GM12878 (cell line): ENCODE measurements at regions not wholly inside any gene's neighbourhood (a gene's known extent, or its start where the extent isn't known, plus 50 kb on each side); places are given as distances from the start of the nearest gene placed in this dataset.

Source experiments
- ATAC-seq: fragments of 200-7000 bp; cut with Tn5 transposase; 3 replicates; pipeline ENCODE4 v1.9.1; 2020; ENCODE audit warnings: mild to moderate bottlenecking, moderate library complexity
- BruUV-seq: library from RNA; stranded (reverse); fragments of 400-500 nt; replicated peaks from 2 replicates; lab custom pipeline; 2021; lab: Mats Ljungman, UMichigan
- CTCF ChIA-PET: fragments of 300-600 bp; sonication (Branson Sonifier 250); formaldehyde crosslinking; extraction: SDS; loops from one replicate; lab custom pipeline; 2021; ENCODE audit warnings: inconsistent platforms; lab: Yijun Ruan, JAX
- POLR2A ChIA-PET: fragments of 350-600 bp; formaldehyde crosslinking; extraction: SDS; loops from one replicate; lab custom pipeline; 2021; ENCODE audit warnings: inconsistent platforms; lab: Charles Lee
- RAD21 ChIA-PET: fragments of 300-600 bp; sonication (Branson Sonifier 250); formaldehyde crosslinking; loops from one replicate; lab custom pipeline; 2023; ENCODE audit warnings: antibody characterized with exemption; ENCODE audit not compliant: unreplicated experiment; lab: Charles Lee
- SMC1A ChIA-PET: fragments of 300-600 bp; sonication (Branson Sonifier 250); formaldehyde crosslinking; loops from one replicate; lab custom pipeline; 2023; ENCODE audit not compliant: unreplicated experiment, uncharacterized antibody; lab: Charles Lee
- DNase-seq: peaks from one replicate; pipeline ENCODE4 v3.0.0-alpha.2; 2011; ENCODE audit warnings: low read depth, low spot score
- FAIRE-seq: peaks from 3 replicates; lab custom pipeline; 2011; peaks lifted over from hg19 to GRCh38; lab: Jason Lieb, UNC
- H2AFZ ChIP-seq: 2 replicates; pipeline ENCODE4 v1.6.0; 2011; ENCODE audit warnings: low read depth, low read length, control low read depth; ENCODE audit not compliant: control insufficient read depth
- H3K27ac ChIP-seq: 2 replicates; pipeline ENCODE4 v1.5.1; 2011; ENCODE audit warnings: control low read depth; ENCODE audit not compliant: control insufficient read depth, insufficient read depth
- H3K27me3 ChIP-seq, 2 experiments: replicated peaks in 1 of 2; 2 replicates each; pipeline versions ENCODE4 v1.6.0 to v1.6.1; 2011; ENCODE audit warnings: low read length in 1 of 2; ENCODE audit not compliant: control insufficient read depth in 2 of 2, insufficient read depth in 2 of 2
- H3K36me3 ChIP-seq, 2 experiments: 2 replicates each; pipeline ENCODE4 v1.5.1; 2011; ENCODE audit warnings: low read length in 1 of 2; ENCODE audit not compliant: control insufficient read depth in 2 of 2, insufficient read depth in 2 of 2
- H3K4me1 ChIP-seq: 2 replicates; pipeline ENCODE4 v1.6.1; 2011; ENCODE audit warnings: mild to moderate bottlenecking, low read length, moderate library complexity, mixed read lengths; ENCODE audit not compliant: control insufficient read depth, insufficient read depth
- H3K4me2 ChIP-seq: 2 replicates; pipeline ENCODE4 v1.6.0; 2011; ENCODE audit warnings: control low read depth; ENCODE audit not compliant: control insufficient read depth, insufficient read depth
- H3K4me3 ChIP-seq: fragments of 200-600 bp; sonication (generic); 2 replicates; pipeline ENCODE4 v1.5.1; 2016
- H3K79me2 ChIP-seq: 2 replicates; pipeline ENCODE4 v1.6.0; 2011; ENCODE audit warnings: low read length; ENCODE audit not compliant: control insufficient read depth, insufficient read depth
- H3K9ac ChIP-seq: 2 replicates; pipeline ENCODE4 v1.8.0; 2011; ENCODE audit warnings: low read length, control low read depth, mixed read lengths; ENCODE audit not compliant: control insufficient read depth, insufficient read depth
- H3K9me3 ChIP-seq: replicated peaks from 3 replicates; pipeline ENCODE4 v1.5.1; 2011; ENCODE audit warnings: mild to moderate bottlenecking, low read length; ENCODE audit not compliant: control insufficient read depth, insufficient read depth
- H4K20me1 ChIP-seq: 2 replicates; pipeline ENCODE4 v1.6.0; 2011; ENCODE audit not compliant: control insufficient read depth, insufficient read depth
- ATF2 ChIP-seq: IDR thresholded peaks from 2 replicates; pipeline ENCODE4 v1.6.1; 2012; ENCODE audit warnings: low read length, inconsistent platforms
- CUX1 ChIP-seq: IDR thresholded peaks from 2 replicates; pipeline ENCODE4 v1.6.1; 2012; ENCODE audit warnings: improper control_type of control experiment, low read depth, low read length; ENCODE audit not compliant: insufficient replicate concordance
- FOS ChIP-seq: IDR thresholded peaks from 3 replicates; pipeline ENCODE4 v1.6.1; 2011; ENCODE audit warnings: borderline replicate concordance; ENCODE audit not compliant: insufficient read length; ENCODE audit errors: extremely low read depth
- USF2 ChIP-seq: IDR thresholded peaks from 2 replicates; pipeline ENCODE4 v1.6.1; 2011; ENCODE audit warnings: low read depth, low read length, improper control_type of control experiment, borderline replicate concordance
- WRNIP1 ChIP-seq: IDR thresholded peaks from 2 replicates; pipeline ENCODE4 v1.6.1; 2011; ENCODE audit warnings: low read depth, low read length, improper control_type of control experiment, borderline replicate concordance
- WGBS: methylation state at CpG from one replicate; pipeline ENCODE4 v1.1.6; 2016; ENCODE audit warnings: low lambda C conversion rate; ENCODE audit not compliant: insufficient replicate concordance, insufficient coverage; ENCODE audit errors: missing lambda C conversion rate; 5-methylcytosine and 5-hydroxymethylcytosine counted together
- in situ Hi-C: fragments of 300-500 bp; cut with MboI; formaldehyde crosslinking; loops from 9 replicates; pipeline ENCODE4 v1.14.3; 2018; ENCODE audit warnings: mixed read lengths
- intact Hi-C: fragments of 100-400 bp; cut with micrococcal nuclease; formaldehyde crosslinking; loops from one replicate; pipeline ENCODE4 v1.14.2; 2022; ENCODE audit not compliant: unreplicated experiment

- Histone ChIP-seq H3K4me3 (no peak overlapping the region), H3K9me3 (no peaks in the 10 kb centered on the region; the same call in 1 of the 3 replicates), H3K4me1 (peaks cover 7% of the 10 kb centered on the region), H4K20me1 (no peaks in the 10 kb centered on the region), H3K4me2 (no peak overlapping the region), H3K9ac (no peak overlapping the region), H3K79me2 (no peaks in the 10 kb centered on the region)
- RAD21 ChIA-PET: no interaction called here
- CTCF ChIA-PET: no interaction called here
- no peak for ATAC-seq
- WGBS: 53% methylated on average over 3 of the region's 3 CpGs
- SMC1A ChIA-PET: no interaction called here
- TF ChIP-seq WRNIP1 (no peak), USF2 (no peak), ATF2 (no peak), CUX1 (no peak), FOS (no peak)
- TF ChIP-seq, all 136 proteins: peak for 0
- POLR2A ChIA-PET: no interaction called here
- H3K27me3 ChIP-seq: no peaks in the 10 kb centered on the region; a peak in 1 of 4 replicates
- in situ Hi-C loops: no loop called here
- BruUV-seq: no TSS peak
- no peak for DNase-seq
- no peak for FAIRE-seq
- H2AFZ ChIP-seq: no peak overlapping the region
- H3K27ac ChIP-seq: no peak overlapping the region
- intact Hi-C loops: no loop called here
- no peaks in the 10 kb centered on the region for H3K36me3 ChIP-seq
Observed at GRCh38 chr12:24381790-24382189, 432.3 kb upstream of the SOX5 start.
